Ishikawa (cell line): ENCODE measurements at regions not wholly inside any gene's neighbourhood (a gene's known extent, or its start where the extent isn't known, plus 50 kb on each side); places are given as distances from the start of the nearest gene placed in this dataset.
A peak's percentile ranks its signal among the peaks of the same experiment; 100 is the strongest.

Experiments used
- CEBPB ChIP-seq: IDR thresholded peaks from 2 replicates; pipeline ENCODE4 v1.6.1; 2012
- CREB1 ChIP-seq: IDR thresholded peaks from 2 replicates; pipeline ENCODE4 v1.6.1; 2012; ENCODE audit warnings: low read depth
- EGR1 ChIP-seq: IDR thresholded peaks from 2 replicates; pipeline ENCODE4 v1.6.1; 2012
- EP300 ChIP-seq: IDR thresholded peaks from 2 replicates; pipeline ENCODE4 v1.6.1; 2012; ENCODE audit warnings: borderline replicate concordance
- FOXM1 ChIP-seq: IDR thresholded peaks from 2 replicates; pipeline ENCODE4 v1.6.1; 2012; ENCODE audit warnings: low read depth, borderline replicate concordance
- MAX ChIP-seq: IDR thresholded peaks from 2 replicates; pipeline ENCODE4 v1.6.1; 2012
- NFIC ChIP-seq: IDR thresholded peaks from 2 replicates; pipeline ENCODE4 v1.6.1; 2012
- RAD21 ChIP-seq: IDR thresholded peaks from 2 replicates; pipeline ENCODE4 v1.6.1; 2012; ENCODE audit warnings: low read depth
- TAF1 ChIP-seq: IDR thresholded peaks from 2 replicates; pipeline ENCODE4 v1.6.1; 2012; ENCODE audit warnings: low read depth, mild to moderate bottlenecking
- TCF12 ChIP-seq: IDR thresholded peaks from 2 replicates; pipeline ENCODE4 v1.6.1; 2012; ENCODE audit warnings: low read depth
- TEAD4 ChIP-seq: IDR thresholded peaks from 2 replicates; pipeline ENCODE4 v1.6.1; 2012
- YY1 ChIP-seq: IDR thresholded peaks from 2 replicates; pipeline ENCODE4 v1.6.1; 2012; ENCODE audit warnings: low read depth
- ZBTB7A ChIP-seq: IDR thresholded peaks from 2 replicates; pipeline ENCODE4 v1.6.1; 2012; ENCODE audit warnings: low read depth
- TF ChIP-seq, protein P1 (sequence below): IDR thresholded peaks from 2 replicates; pipeline ENCODE4 v1.6.1; 2012
- TF ChIP-seq, protein P2 (sequence below): IDR thresholded peaks from 2 replicates; pipeline ENCODE4 v1.6.1; 2012; ENCODE audit warnings: low read depth, mild to moderate bottlenecking

DNA sequence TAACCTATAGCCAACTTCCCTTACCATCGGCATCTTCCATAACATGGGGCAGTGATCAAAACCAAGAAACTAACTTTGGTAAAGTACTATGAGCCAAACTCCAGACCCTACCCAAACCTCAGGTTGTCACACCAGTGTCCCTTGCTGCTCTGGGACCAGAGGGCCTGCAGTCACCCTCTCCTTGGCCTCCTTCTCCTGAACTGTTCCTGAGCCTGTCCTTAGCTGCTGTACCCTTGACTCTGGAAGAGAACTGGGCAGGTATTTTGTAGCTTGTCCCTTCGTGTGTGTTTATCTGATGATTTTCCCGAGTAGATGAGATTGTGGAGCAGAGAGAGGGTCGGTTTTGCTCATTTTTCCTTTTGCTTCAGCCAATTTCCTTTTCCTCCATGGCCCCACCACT, 240.4 kb downstream of the SYK start:
- TF ChIP-seq TEAD4, result no peak
- TF ChIP-seq TCF12, result no peak
- no peak for TF ChIP-seq NFIC
- TF ChIP-seq, protein P1, sequence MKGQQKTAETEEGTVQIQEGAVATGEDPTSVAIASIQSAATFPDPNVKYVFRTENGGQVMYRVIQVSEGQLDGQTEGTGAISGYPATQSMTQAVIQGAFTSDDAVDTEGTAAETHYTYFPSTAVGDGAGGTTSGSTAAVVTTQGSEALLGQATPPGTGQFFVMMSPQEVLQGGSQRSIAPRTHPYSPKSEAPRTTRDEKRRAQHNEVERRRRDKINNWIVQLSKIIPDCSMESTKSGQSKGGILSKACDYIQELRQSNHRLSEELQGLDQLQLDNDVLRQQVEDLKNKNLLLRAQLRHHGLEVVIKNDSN, result no peak
- TF ChIP-seq ZBTB7A, result no peak
- no peak for TF ChIP-seq FOXM1
- no peak for TF ChIP-seq MAX
- no peak for TF ChIP-seq YY1
- TF ChIP-seq EGR1, result no peak
- TF ChIP-seq TAF1, result no peak
- TF ChIP-seq RAD21, result no peak
- TF ChIP-seq CEBPB, result no peak
- TF ChIP-seq EP300, result no peak
- TF ChIP-seq, protein P2, sequence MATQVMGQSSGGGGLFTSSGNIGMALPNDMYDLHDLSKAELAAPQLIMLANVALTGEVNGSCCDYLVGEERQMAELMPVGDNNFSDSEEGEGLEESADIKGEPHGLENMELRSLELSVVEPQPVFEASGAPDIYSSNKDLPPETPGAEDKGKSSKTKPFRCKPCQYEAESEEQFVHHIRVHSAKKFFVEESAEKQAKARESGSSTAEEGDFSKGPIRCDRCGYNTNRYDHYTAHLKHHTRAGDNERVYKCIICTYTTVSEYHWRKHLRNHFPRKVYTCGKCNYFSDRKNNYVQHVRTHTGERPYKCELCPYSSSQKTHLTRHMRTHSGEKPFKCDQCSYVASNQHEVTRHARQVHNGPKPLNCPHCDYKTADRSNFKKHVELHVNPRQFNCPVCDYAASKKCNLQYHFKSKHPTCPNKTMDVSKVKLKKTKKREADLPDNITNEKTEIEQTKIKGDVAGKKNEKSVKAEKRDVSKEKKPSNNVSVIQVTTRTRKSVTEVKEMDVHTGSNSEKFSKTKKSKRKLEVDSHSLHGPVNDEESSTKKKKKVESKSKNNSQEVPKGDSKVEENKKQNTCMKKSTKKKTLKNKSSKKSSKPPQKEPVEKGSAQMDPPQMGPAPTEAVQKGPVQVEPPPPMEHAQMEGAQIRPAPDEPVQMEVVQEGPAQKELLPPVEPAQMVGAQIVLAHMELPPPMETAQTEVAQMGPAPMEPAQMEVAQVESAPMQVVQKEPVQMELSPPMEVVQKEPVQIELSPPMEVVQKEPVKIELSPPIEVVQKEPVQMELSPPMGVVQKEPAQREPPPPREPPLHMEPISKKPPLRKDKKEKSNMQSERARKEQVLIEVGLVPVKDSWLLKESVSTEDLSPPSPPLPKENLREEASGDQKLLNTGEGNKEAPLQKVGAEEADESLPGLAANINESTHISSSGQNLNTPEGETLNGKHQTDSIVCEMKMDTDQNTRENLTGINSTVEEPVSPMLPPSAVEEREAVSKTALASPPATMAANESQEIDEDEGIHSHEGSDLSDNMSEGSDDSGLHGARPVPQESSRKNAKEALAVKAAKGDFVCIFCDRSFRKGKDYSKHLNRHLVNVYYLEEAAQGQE, result no peak
- no peak for TF ChIP-seq CREB1

- TF ChIP-seq EGR1, result no peak
- no peak for TF ChIP-seq ZBTB7A
- TF ChIP-seq EP300, result no peak
- TF ChIP-seq YY1, result no peak
- TF ChIP-seq TCF12, result no peak
- TF ChIP-seq MAX, result no peak
- no peak for TF ChIP-seq NFIC
- TF ChIP-seq, protein P1, result no peak
- TF ChIP-seq CREB1, result no peak
- no peak for TF ChIP-seq CEBPB
- TF ChIP-seq RAD21, result no peak
- no peak for TF ChIP-seq TEAD4
- TF ChIP-seq TAF1, result no peak
- TF ChIP-seq, protein P2, result no peak
- TF ChIP-seq FOXM1, result no peak
These were observed 240.9 kb downstream of the SYK start for GRCh38 chr9:91042541-91042940.

DNA sequence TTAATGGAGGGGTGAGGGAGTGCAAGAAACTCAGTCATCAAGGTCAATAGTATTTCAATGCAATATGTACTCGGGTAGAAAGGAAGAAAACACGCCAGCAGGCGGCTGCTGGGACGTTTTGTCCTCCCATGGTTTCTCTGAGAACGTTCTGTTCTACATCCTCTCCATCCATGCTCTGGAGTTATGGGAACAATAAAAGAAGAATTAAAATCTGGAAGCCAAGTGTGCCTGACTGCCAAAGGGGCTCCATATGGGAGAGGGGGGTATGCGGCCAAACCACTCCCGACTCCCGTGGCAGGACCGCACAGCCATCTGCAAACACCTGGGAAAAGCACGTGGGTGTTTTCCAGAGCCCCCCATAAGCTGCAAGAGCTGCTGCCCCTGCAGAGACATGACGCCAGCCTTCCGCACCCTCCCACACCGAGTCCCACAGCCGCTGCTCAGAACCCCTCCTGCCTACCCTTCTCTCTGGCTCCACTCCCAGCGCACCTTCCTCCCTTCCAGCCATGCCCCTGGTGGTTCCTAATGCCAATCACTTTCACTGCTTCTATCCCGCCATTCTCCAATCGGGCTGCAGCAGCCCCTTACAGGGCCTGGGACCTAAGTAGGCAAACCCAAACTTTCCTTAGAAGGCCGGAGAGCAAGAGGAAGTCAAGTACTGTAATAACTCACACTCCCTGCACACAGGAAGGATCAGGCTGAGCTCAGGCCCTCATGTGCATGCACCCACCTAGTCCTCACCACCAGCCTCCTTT, 241.6 kb downstream of the SYK start:
- TF ChIP-seq RAD21 (no peak), MAX (no peak), FOXM1 (no peak), TEAD4 (no peak)

- TF ChIP-seq CREB1 (no peak), RAD21 (no peak), FOXM1 (no peak), TAF1 (no peak), TEAD4 (0 out of 2 replicates have a peak, but pooled peaks have one; percentile 32)
These were observed 242.2 kb downstream of the SYK start for GRCh38 chr9:91043811-91044175.

DNA sequence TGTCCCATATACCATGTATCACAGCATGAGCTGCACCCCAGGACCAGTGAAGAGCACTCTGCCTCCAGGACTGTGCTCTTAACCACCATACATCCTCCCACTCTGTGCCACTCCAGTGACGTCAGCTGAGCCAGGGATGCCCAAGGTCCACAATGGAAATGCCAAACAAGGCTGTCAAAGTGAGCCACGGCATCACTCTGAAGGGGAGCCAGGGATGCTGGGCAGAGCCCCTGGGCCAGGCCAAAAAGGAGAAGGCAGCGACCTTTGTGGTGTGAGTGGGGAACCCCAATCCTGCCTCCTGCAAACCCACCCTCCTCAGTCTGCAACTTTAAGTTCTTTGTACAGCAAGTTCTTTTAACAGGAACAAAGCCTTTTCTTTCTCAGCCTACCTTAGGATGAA, 242.7 kb downstream of the SYK start:
- TF ChIP-seq NFIC (no peak), ZBTB7A (no peak), YY1 (no peak), MAX (no peak), TAF1 (no peak), TEAD4 (no peak), CREB1 (no peak), RAD21 (no peak), FOXM1 (no peak), EP300 (no peak), EGR1 (no peak)
- TF ChIP-seq, protein P1, result no peak
- TF ChIP-seq, protein P2, result no peak
